Activated CD4-positive, alpha-beta T cell treated with anti-CD3 and anti-CD28 coated beads for 36 hours (primary cell): ENCODE measurements at regions not wholly inside any gene's neighbourhood (a gene's known extent, or its start where the extent isn't known, plus 50 kb on each side); places are given as distances from the start of the nearest gene placed in this dataset.

ENCODE experiments used
- ATAC-seq: fragments of 200-7000 bp; cut with Tn5 transposase; one replicate; pipeline ENCODE4 v1.10.0; 2021; ENCODE audit warnings: mild to moderate bottlenecking, moderate library complexity
- CTCF ChIA-PET: fragments of 350-600 bp; sonication (Branson Sonifier 250); formaldehyde crosslinking; loops from one replicate; lab custom pipeline; 2021; ENCODE audit warnings: antibody characterized with exemption; lab: Charles Lee
- POLR2A ChIA-PET: fragments of 350-600 bp; sonication (Branson Sonifier 250); formaldehyde crosslinking; loops from one replicate; lab custom pipeline; 2021; ENCODE audit warnings: antibody characterized with exemption, inconsistent platforms; lab: Charles Lee
- DNase-seq: peaks from one replicate; pipeline ENCODE4 v3.0.0-alpha.2; 2020
- H3K27ac Mint-ChIP-seq: one replicate; pipeline ENCODE4 v1.8.0; 2021; ENCODE audit warnings: mixed read lengths
- H3K27me3 Mint-ChIP-seq: one replicate; pipeline ENCODE4 v1.8.0; 2021; ENCODE audit warnings: mixed read lengths
- H3K36me3 Mint-ChIP-seq: one replicate; pipeline ENCODE4 v1.8.0; 2021; ENCODE audit warnings: low read depth, mixed read lengths
- H3K4me1 Mint-ChIP-seq: one replicate; pipeline ENCODE4 v1.8.0; 2021; ENCODE audit warnings: mixed read lengths
- H3K4me3 Mint-ChIP-seq: one replicate; pipeline ENCODE4 v1.8.0; 2021; ENCODE audit warnings: mild to moderate bottlenecking, moderate library complexity, mixed read lengths
- H3K9me3 Mint-ChIP-seq: one replicate; pipeline ENCODE4 v1.8.0; 2021; ENCODE audit warnings: low read depth, mixed read lengths
- intact Hi-C, 2 experiments: fragments of 100-400 bp; cut with DNase I in 1 of 2; cut with micrococcal nuclease in 1 of 2; formaldehyde crosslinking; loops; one replicate each; pipeline versions ENCODE4 v1.14.2 to v1.15.1; 2022 to 2024; cut with DNase I, micrococcal nuclease

DNA sequence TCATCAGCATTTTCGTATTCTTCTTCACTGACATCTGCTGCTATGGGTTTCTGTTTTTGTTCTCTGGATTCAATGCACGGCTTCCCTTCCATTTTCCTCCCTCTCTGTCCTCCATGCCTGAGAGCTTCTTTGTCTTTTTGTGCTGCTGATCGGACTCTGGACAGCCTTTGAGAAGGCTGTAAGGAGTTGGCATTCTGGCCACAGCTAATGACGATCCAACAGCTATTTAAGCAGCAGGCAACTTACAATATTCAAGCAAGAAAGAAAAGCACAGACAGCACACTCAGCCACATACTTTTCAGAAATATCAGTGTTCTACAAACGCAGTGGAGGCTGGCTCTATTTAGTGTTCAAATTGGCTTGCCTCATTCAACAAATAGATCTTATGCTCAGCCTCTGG, 60.9 kb upstream of the ZC3H12C start:
- ChIA-PET CTCF (interaction anchor here (1.1 kb wide), 1 partner anchor 52 kb away, joined by 3 read pairs; no protein-coding TSS in a partner anchor), POLR2A (no interaction called here)
- Mint-ChIP-seq H3K9me3 (no peaks in the 10 kb centered on the region), H3K27me3 (no peaks in the 10 kb centered on the region), H3K4me1 (no peaks in the 10 kb centered on the region), H3K36me3 (no peaks in the 10 kb centered on the region), H3K27ac (no peak overlapping the region), H3K4me3 (no peak overlapping the region)
- ATAC-seq (no peak), DNase-seq (no peak)
- intact Hi-C loops, result no loop called here

DNA sequence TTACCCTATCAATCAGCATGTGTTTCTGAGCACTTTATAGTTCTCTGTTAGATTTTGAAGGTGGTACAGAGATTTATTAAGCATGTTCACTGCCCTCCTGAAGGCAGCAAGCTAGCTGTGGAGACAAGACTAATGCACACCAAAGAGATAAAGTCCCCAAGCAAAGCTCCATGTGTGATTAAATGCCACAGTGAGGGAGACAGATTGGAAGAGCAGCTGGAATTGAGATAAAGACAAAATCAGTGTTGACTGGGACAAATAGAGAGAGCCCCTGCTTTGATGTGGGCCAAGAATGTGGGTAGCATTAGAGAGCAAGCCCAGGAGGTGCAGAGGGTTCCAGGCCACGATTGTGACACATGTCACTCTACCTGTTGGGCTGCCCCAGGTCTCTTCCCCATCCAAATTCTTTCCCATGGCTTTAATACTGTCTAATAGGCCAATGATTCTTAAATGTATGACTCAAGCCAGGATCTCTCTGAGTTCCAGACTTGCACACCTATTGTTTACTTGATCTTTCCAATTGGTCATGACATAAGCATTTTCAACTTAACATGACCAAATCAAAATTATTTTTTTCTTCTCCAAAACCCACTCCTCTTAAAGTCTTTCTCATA, 60.1 kb upstream of the ZC3H12C start:
- H3K4me3 Mint-ChIP-seq, result no peak overlapping the region
- no peak overlapping the region for H3K27ac Mint-ChIP-seq
- intact Hi-C loops, result no loop called here
- POLR2A ChIA-PET, result no interaction called here
- H3K4me1 Mint-ChIP-seq, result no peaks in the 10 kb centered on the region
- no peaks in the 10 kb centered on the region for H3K27me3 Mint-ChIP-seq
- CTCF ChIA-PET, result interaction anchor here (1.1 kb wide), 1 partner anchor 53 kb away, joined by 3 read pairs; no protein-coding TSS in a partner anchor
- DNase-seq, result no peak
- no peaks in the 10 kb centered on the region for H3K36me3 Mint-ChIP-seq
- no peaks in the 10 kb centered on the region for H3K9me3 Mint-ChIP-seq
- ATAC-seq, result no peak

DNA sequence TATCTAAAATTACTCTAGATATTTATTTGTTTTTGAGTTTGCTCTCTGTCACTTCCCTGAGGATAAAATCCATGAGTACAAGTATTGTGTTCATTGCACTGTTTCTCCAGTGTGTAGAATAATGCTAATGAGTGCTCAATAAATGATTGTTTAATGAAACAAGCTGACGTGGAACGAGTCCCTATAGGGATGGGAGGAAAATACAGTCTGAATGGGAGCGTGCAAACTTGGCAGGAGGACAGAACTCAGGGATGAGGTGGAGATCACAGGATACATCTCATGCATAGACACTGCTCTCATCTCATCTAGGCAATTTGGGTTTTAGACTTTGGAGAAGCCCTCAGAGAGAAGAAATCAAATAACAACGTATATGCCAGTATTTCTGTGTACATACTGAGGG, 58.4 kb upstream of the ZC3H12C start:
- no peaks in the 10 kb centered on the region for H3K4me1 Mint-ChIP-seq
- no peak overlapping the region for H3K27ac Mint-ChIP-seq
- no peaks in the 10 kb centered on the region for H3K27me3 Mint-ChIP-seq
- ChIA-PET POLR2A (no interaction called here), CTCF (interaction anchor here (0.6 kb wide), 1 partner anchor 42 kb away, joined by 3 read pairs; no protein-coding TSS in a partner anchor)
- no peaks in the 10 kb centered on the region for H3K36me3 Mint-ChIP-seq
- no peak overlapping the region for H3K4me3 Mint-ChIP-seq
- H3K9me3 Mint-ChIP-seq, result no peaks in the 10 kb centered on the region
- ATAC-seq, result no peak
- intact Hi-C loops, result no loop called here
- DNase-seq, result no peak

DNA sequence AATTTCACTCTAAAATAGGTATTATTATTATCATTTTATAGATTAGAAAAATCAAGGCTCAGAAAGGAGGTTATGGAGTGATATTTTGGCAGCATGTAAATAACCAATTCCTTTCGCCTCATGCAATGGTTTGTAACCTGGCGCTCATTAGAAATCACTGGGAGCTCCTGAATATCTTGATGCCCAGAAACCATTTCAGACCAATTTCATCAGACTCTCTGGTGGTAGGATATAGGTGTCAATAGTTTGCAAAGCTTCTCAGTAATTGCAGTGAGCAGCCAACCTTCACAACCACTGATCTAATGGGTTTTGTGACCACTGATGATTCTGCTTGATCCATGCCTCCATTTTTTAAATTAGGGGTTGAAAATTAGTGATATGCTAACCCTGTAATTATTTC, 57.8 kb upstream of the ZC3H12C start:
- ATAC-seq, result no peak
- POLR2A ChIA-PET, result no interaction called here

GRCh38 chr11:110038201-110038600, 55.0 kb upstream of the ZC3H12C start:
- ATAC-seq (no peak), DNase-seq (no peak)
- Mint-ChIP-seq H3K27me3 (no peaks in the 10 kb centered on the region), H3K9me3 (no peaks in the 10 kb centered on the region), H3K36me3 (no peaks in the 10 kb centered on the region), H3K27ac (no peak overlapping the region), H3K4me1 (no peaks in the 10 kb centered on the region), H3K4me3 (no peak overlapping the region)
- intact Hi-C loops, result no loop called here
- POLR2A ChIA-PET, result no interaction called here
- CTCF ChIA-PET, result no interaction called here

More for the DNA sequence above, 57.8 kb upstream of the ZC3H12C start:
- no peak for DNase-seq
- Mint-ChIP-seq H3K4me3 (no peak overlapping the region), H3K9me3 (no peaks in the 10 kb centered on the region), H3K27me3 (no peaks in the 10 kb centered on the region), H3K4me1 (no peaks in the 10 kb centered on the region), H3K36me3 (no peaks in the 10 kb centered on the region), H3K27ac (no peak overlapping the region)
- CTCF ChIA-PET, result no interaction called here
- intact Hi-C loops, result no loop called here
